ENCODE measurements at regions not wholly inside any gene's neighbourhood (a gene's known extent, or its start where the extent isn't known, plus 50 kb on each side); places are given as distances from the start of the nearest gene placed in this dataset.

GRCh38 chr7:130912082-130912861 is 178.3 kb upstream of the KLF14 start:
- TF ChIP-seq, protein P1, sequence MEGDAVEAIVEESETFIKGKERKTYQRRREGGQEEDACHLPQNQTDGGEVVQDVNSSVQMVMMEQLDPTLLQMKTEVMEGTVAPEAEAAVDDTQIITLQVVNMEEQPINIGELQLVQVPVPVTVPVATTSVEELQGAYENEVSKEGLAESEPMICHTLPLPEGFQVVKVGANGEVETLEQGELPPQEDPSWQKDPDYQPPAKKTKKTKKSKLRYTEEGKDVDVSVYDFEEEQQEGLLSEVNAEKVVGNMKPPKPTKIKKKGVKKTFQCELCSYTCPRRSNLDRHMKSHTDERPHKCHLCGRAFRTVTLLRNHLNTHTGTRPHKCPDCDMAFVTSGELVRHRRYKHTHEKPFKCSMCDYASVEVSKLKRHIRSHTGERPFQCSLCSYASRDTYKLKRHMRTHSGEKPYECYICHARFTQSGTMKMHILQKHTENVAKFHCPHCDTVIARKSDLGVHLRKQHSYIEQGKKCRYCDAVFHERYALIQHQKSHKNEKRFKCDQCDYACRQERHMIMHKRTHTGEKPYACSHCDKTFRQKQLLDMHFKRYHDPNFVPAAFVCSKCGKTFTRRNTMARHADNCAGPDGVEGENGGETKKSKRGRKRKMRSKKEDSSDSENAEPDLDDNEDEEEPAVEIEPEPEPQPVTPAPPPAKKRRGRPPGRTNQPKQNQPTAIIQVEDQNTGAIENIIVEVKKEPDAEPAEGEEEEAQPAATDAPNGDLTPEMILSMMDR (IDR thresholded peaks at IDR 0.05) = no peak
- TF ChIP-seq POLR2A (IDR thresholded peaks at IDR 0.05) = peak; percentile 32 to 54
